ENCODE measurements at regions not wholly inside any gene's neighbourhood (a gene's known extent, or its start where the extent isn't known, plus 50 kb on each side); places are given as distances from the start of the nearest gene placed in this dataset.

DNA sequence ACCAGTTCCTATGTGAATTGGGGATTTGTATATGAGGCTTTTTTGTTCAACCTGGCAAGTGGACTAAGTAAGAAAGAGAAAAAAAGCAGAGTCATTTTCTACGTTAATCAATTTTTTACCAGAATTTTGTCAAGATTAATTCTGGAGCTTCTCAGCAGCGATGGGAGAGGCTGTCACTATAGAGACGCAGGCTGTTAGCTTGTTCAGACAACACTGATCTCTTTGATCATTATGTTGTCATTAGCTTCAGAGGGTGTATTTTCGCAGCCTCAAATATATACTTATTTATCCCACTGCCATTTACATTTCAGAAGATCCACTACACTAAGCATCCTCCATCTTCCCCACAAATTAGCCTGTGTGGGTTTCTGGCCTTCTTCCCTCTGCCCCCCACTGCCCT, 196.7 kb upstream of the PFKP start:
- no peak overlapping the region for H3K9ac ChIP-seq (ENCODE audit: low read depth, low read length)

DNA sequence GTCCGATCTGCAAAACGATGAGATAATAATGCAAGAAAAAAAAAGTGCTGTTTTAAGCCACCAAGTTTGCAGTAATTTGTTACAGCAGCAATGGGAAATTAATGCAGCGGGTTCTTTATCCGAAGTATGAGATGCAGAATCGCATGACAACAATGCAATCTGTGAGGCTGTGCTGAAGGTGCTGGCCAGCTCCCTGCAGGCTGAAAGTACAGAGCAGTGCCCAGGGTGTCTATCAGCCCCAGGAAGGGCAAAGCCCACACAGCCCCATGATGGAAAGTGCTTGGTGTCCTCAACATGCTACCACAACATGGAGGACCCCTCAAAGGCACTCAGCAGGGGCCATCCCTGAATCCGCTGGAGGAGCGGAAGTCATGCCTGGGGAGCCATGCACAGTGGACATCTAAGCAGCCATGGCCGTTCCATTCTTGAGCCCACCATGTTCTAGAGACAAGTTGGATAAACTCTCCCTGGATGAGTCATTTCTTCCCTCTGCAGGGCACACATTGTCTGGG, 199.5 kb upstream of the PFKP start:
- Histone ChIP-seq H3K9me3 (ENCODE audit: insufficient read depth, low read length, severe bottlenecking) (no peaks in the 10 kb centered on the region), H3K36me3 (ENCODE audit: insufficient read depth, low read length) (no peaks in the 10 kb centered on the region), H3K4me1 (ENCODE audit: insufficient read depth, low read length) (no peaks in the 10 kb centered on the region), H2AFZ (ENCODE audit: low read depth, low read length) (no peak overlapping the region), H3K27me3 (ENCODE audit: insufficient read depth, low read length, poor library complexity) (no peaks in the 10 kb centered on the region), H3K79me2 (ENCODE audit: insufficient read depth, low read length) (no peaks in the 10 kb centered on the region), H4K20me1 (ENCODE audit: insufficient read depth, low read length) (no peaks in the 10 kb centered on the region), H3K27ac (ENCODE audit: low read length) (no peak overlapping the region), H3K9ac (ENCODE audit: low read depth, low read length) (no peak overlapping the region), H3K4me2 (ENCODE audit: insufficient read depth, low read length) (no peak overlapping the region), H3K4me3 (ENCODE audit: low read depth in 1 of 2, low read length in 2 of 2) (no peak overlapping the region)
- DNase-seq, result no peak
- ATAC-seq (ENCODE audit: insufficient read depth, low read depth), result peak; percentile 54; the same call in 2 of the 3 replicates
- TF ChIP-seq EZH2 (IDR thresholded peaks at IDR 0.05; ENCODE audit: borderline replicate concordance, low read depth, low read length, severe bottlenecking), result no peak
- TF ChIP-seq, protein P1, sequence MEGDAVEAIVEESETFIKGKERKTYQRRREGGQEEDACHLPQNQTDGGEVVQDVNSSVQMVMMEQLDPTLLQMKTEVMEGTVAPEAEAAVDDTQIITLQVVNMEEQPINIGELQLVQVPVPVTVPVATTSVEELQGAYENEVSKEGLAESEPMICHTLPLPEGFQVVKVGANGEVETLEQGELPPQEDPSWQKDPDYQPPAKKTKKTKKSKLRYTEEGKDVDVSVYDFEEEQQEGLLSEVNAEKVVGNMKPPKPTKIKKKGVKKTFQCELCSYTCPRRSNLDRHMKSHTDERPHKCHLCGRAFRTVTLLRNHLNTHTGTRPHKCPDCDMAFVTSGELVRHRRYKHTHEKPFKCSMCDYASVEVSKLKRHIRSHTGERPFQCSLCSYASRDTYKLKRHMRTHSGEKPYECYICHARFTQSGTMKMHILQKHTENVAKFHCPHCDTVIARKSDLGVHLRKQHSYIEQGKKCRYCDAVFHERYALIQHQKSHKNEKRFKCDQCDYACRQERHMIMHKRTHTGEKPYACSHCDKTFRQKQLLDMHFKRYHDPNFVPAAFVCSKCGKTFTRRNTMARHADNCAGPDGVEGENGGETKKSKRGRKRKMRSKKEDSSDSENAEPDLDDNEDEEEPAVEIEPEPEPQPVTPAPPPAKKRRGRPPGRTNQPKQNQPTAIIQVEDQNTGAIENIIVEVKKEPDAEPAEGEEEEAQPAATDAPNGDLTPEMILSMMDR (IDR thresholded peaks at IDR 0.05; ENCODE audit: borderline replicate concordance, extremely low read depth, low read length, poor library complexity, severe bottlenecking), result no peak

More for the DNA sequence above, 196.7 kb upstream of the PFKP start:
- H3K79me2 ChIP-seq (ENCODE audit: insufficient read depth, low read length), result no peaks in the 10 kb centered on the region
- no peak overlapping the region for H3K27ac ChIP-seq (ENCODE audit: low read length)
- ATAC-seq (ENCODE audit: insufficient read depth, low read depth) (no peak), DNase-seq (no peak)
- no peak overlapping the region for H3K4me2 ChIP-seq (ENCODE audit: insufficient read depth, low read length)
- H4K20me1 ChIP-seq (ENCODE audit: insufficient read depth, low read length), result no peaks in the 10 kb centered on the region
- no peaks in the 10 kb centered on the region for H3K4me1 ChIP-seq (ENCODE audit: insufficient read depth, low read length)
- H3K36me3 ChIP-seq (ENCODE audit: insufficient read depth, low read length), result no peaks in the 10 kb centered on the region
- H3K4me3 ChIP-seq (ENCODE audit: low read depth in 1 of 2, low read length in 2 of 2), result no peak overlapping the region
- H3K27me3 ChIP-seq (ENCODE audit: insufficient read depth, low read length, poor library complexity), result no peaks in the 10 kb centered on the region
- no peak overlapping the region for H2AFZ ChIP-seq (ENCODE audit: low read depth, low read length)
- no peaks in the 10 kb centered on the region for H3K9me3 ChIP-seq (ENCODE audit: insufficient read depth, low read length, severe bottlenecking)
- TF ChIP-seq, protein P1 (IDR thresholded peaks at IDR 0.05; ENCODE audit: borderline replicate concordance, extremely low read depth, low read length, poor library complexity, severe bottlenecking), result no peak
- no peak for TF ChIP-seq EZH2 (IDR thresholded peaks at IDR 0.05; ENCODE audit: borderline replicate concordance, low read depth, low read length, severe bottlenecking)

DNA sequence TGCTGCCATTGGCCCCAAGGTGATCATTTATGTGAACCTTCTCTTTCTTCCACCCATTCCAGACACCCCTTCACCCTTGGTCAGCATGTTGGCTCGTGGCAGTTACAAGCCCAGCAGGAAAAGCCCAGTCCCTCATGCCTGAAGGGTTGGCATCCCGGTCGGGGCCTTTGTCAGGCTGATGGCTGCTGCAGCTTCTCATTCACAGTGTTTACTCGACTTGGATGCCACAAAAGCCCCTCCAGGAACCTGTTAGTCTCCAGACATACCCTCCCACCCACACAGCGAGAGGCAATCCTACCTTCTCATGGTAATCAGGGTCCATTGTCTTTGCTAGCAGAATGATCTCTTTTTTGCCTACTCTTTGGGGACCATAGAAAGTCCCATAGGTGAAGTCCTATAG, 200.8 kb upstream of the PFKP start:
- Histone ChIP-seq H3K4me3 (ENCODE audit: low read depth in 1 of 2, low read length in 2 of 2) (no peak overlapping the region), H2AFZ (ENCODE audit: low read depth, low read length) (no peak overlapping the region), H3K9ac (ENCODE audit: low read depth, low read length) (no peak overlapping the region), H3K27ac (ENCODE audit: low read length) (no peak overlapping the region), H3K9me3 (ENCODE audit: insufficient read depth, low read length, severe bottlenecking) (no peaks in the 10 kb centered on the region), H3K4me1 (ENCODE audit: insufficient read depth, low read length) (no peaks in the 10 kb centered on the region), H3K36me3 (ENCODE audit: insufficient read depth, low read length) (no peaks in the 10 kb centered on the region), H3K79me2 (ENCODE audit: insufficient read depth, low read length) (no peaks in the 10 kb centered on the region), H4K20me1 (ENCODE audit: insufficient read depth, low read length) (no peaks in the 10 kb centered on the region), H3K4me2 (ENCODE audit: insufficient read depth, low read length) (no peak overlapping the region), H3K27me3 (ENCODE audit: insufficient read depth, low read length, poor library complexity) (no peaks in the 10 kb centered on the region)
- no peak for DNase-seq
- ATAC-seq (ENCODE audit: insufficient read depth, low read depth), result no peak
- TF ChIP-seq, protein P1 (IDR thresholded peaks at IDR 0.05; ENCODE audit: borderline replicate concordance, extremely low read depth, low read length, poor library complexity, severe bottlenecking), result no peak
- no peak for TF ChIP-seq EZH2 (IDR thresholded peaks at IDR 0.05; ENCODE audit: borderline replicate concordance, low read depth, low read length, severe bottlenecking)

Data from DND-41 (cell line).